ENCODE measurements at regions not wholly inside any gene's neighbourhood (a gene's known extent, or its start where the extent isn't known, plus 50 kb on each side); places are given as distances from the start of the nearest gene placed in this dataset.

DNA sequence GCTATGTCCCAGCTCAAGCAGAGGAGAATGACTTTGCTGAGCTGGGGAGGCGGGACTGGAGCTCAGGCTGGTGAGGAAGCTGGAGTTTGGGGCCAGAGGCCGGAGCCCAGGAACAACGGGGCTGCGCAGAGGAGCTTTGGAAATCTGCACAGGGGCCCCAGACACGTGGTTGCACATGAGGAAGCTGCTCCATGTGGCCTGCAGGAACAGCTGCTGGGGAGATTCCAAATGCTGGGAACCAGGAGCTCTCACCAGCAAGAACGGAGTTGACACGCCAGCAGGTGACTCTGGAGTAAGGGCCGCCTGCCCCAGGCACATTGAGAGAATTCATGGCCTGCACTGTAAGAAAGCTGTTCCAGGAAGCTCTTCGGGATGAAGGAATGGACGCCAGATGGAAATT is 91.0 kb downstream of the OLFM1 start:
- no peaks in the 10 kb centered on the region for H3K9me3 ChIP-seq
- TF ChIP-seq EP300 (IDR thresholded peaks at IDR 0.05) (no peak), CTCF (IDR thresholded peaks at IDR 0.05) (no peak), POLR2AphosphoS5 (IDR thresholded peaks at IDR 0.05) (no peak), POLR2A (IDR thresholded peaks at IDR 0.05) (no peak)
- 71 to 79% (median 75%) methylated on average over 10 of the region's 10 CpGs for WGBS, 5 donors
- intact Hi-C loops (cut with DNase I; ENCODE audit: low total_unique reads), result no loop called here
- peaks cover 0 to 29% (median 0%) of the 10 kb centered on the region in 3 donors for H3K27me3 ChIP-seq
- no peak for DNase-seq
- no peaks in the 10 kb centered on the region for H3K4me1 ChIP-seq
- no peak overlapping the region for H3K27ac ChIP-seq
- no peak overlapping the region for H3K4me3 ChIP-seq
- no peaks in the 10 kb centered on the region for H3K36me3 ChIP-seq

DNA sequence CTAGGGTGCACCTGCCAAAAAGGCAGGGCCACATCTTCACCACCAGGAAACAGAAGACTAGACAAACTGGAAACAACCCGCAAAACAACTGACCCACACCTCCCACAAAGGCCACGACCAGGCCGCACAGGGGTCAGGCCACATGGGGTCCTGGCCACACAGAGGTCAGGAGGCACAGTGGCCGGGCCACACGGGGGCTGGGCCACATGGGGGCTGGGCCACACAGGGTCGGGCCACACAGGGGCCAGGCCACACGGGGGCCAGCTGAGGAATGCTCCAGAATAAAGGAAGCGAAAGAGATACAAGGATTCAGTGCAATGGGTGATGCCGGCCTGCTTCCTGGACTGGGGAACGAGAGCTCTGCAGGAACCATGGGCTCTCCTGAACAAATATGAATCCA is 91.6 kb downstream of the OLFM1 start:
- WGBS, 5 donors, result 67 to 89% (median 71%) methylated on average over 10 of the region's 10 CpGs
- peaks cover 0 to 3% (median 1%) of the 10 kb centered on the region in 4 donors for H3K4me1 ChIP-seq
- no peak for DNase-seq
- no peak overlapping the region for H3K27ac ChIP-seq
- no peak overlapping the region for H3K4me3 ChIP-seq
- TF ChIP-seq POLR2A (IDR thresholded peaks at IDR 0.05) (no peak), CTCF (IDR thresholded peaks at IDR 0.05) (no peak), EP300 (IDR thresholded peaks at IDR 0.05) (no peak), POLR2AphosphoS5 (IDR thresholded peaks at IDR 0.05) (no peak)
- H3K9me3 ChIP-seq, result no peaks in the 10 kb centered on the region
- H3K36me3 ChIP-seq, result no peaks in the 10 kb centered on the region
- H3K27me3 ChIP-seq, result peaks cover 0 to 27% (median 0%) of the 10 kb centered on the region in 3 donors
- intact Hi-C loops (cut with DNase I; ENCODE audit: low total_unique reads), result no loop called here

DNA sequence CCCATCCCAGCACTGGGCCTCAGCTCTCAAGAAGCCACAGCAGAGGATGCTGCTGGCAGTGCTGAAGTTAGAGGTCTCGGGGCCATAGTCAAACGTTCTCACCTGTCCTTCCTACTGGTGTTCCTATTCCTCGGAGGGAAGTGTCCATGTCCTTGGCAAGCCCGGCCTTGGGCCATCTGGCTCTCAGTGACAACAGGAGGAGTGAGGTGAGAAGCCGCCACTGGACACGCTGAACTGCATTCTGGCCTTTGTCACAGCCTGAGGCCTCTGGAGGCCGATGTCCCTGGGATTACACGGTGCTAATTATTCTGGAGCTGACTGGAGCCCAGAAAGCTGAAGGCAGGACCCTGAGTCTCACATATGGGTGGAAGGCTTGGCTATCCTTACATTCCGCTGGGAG is 92.5 kb downstream of the OLFM1 start:
- Histone ChIP-seq H3K36me3 (no peaks in the 10 kb centered on the region), H3K27ac (no peak overlapping the region), H3K27me3 (peaks cover 0 to 29% (median 4%) of the 10 kb centered on the region in 3 donors), H3K4me1 (peaks cover 0 to 13% (median 3%) of the 10 kb centered on the region in 4 donors), H3K9me3 (no peaks in the 10 kb centered on the region), H3K4me3 (no peak overlapping the region)
- WGBS, 5 donors, result 74 to 87% (median 84%) methylated on average over 8 to 9 of the region's 9 CpGs
- TF ChIP-seq POLR2AphosphoS5 (IDR thresholded peaks at IDR 0.05), result no peak
- no peak for TF ChIP-seq CTCF (IDR thresholded peaks at IDR 0.05)
- TF ChIP-seq POLR2A (IDR thresholded peaks at IDR 0.05), result no peak
- no peak for TF ChIP-seq EP300 (IDR thresholded peaks at IDR 0.05)
- intact Hi-C loops (cut with DNase I; ENCODE audit: low total_unique reads), result no loop called here
- no peak for DNase-seq

GRCh38 chr9:135180586-135180985 is 93.1 kb downstream of the OLFM1 start:
- H3K9me3 ChIP-seq, result no peaks in the 10 kb centered on the region
- H3K4me3 ChIP-seq, result no peak overlapping the region
- DNase-seq, result no peak
- intact Hi-C loops (cut with DNase I; ENCODE audit: low total_unique reads), result no loop called here
- TF ChIP-seq POLR2AphosphoS5 (IDR thresholded peaks at IDR 0.05) (no peak), CTCF (IDR thresholded peaks at IDR 0.05) (no peak), POLR2A (IDR thresholded peaks at IDR 0.05) (no peak), EP300 (IDR thresholded peaks at IDR 0.05) (no peak)
- H3K27me3 ChIP-seq, result peaks cover 0 to 29% (median 8%) of the 10 kb centered on the region in 3 donors
- no peaks in the 10 kb centered on the region for H3K36me3 ChIP-seq
- WGBS, 5 donors, result 53 to 77% (median 67%) methylated on average over 3 to 4 of the region's 4 CpGs
- peaks cover 0 to 19% (median 3%) of the 10 kb centered on the region in 4 donors for H3K4me1 ChIP-seq
- no peak overlapping the region for H3K27ac ChIP-seq

All from stomach (tissue), 8 donors.